ENCODE measurements at regions not wholly inside any gene's neighbourhood (a gene's known extent, or its start where the extent isn't known, plus 50 kb on each side); places are given as distances from the start of the nearest gene placed in this dataset.
"Not testable (repeated sequence)": the region's sequence is repeated elsewhere in the genome, so short reads cannot be mapped to it uniquely, and the experiment has no call there.

- no peak for DNase-seq
These were observed 368.0 kb upstream of the PDE3A start for GRCh38 chr12:20000229-20000849.

- no peak for DNase-seq
These were observed 365.1 kb upstream of the PDE3A start for GRCh38 chr12:20003252-20003651.

GRCh38 chr12:20004952-20005351 is 363.4 kb upstream of the PDE3A start:
- no peak for DNase-seq

GRCh38 chr12:20006871-20007730 is 361.2 kb upstream of the PDE3A start:
- no peak for DNase-seq

- DNase-seq = not testable (repeated sequence)
These were observed 358.4 kb upstream of the PDE3A start for GRCh38 chr12:20009965-20010364.

GRCh38 chr12:20011200-20011599 is 357.1 kb upstream of the PDE3A start:
- no peak for DNase-seq

- DNase-seq = no peak
These were observed 350.5 kb upstream of the PDE3A start for GRCh38 chr12:20017802-20018201.

- no peak for DNase-seq
These were observed 349.9 kb upstream of the PDE3A start for GRCh38 chr12:20018406-20018805.

GRCh38 chr12:20024194-20024593 is 344.1 kb upstream of the PDE3A start:
- DNase-seq = no peak

- no peak for DNase-seq
These were observed 340.3 kb upstream of the PDE3A start for GRCh38 chr12:20028033-20028432.

GRCh38 chr12:20030826-20031225 is 337.5 kb upstream of the PDE3A start:
- no peak for DNase-seq

- no peak for DNase-seq
These were observed 328.8 kb upstream of the PDE3A start for GRCh38 chr12:20039562-20039961.

GRCh38 chr12:20040184-20040583 is 328.2 kb upstream of the PDE3A start:
- DNase-seq = no peak

- no peak for DNase-seq
These were observed 327.5 kb upstream of the PDE3A start for GRCh38 chr12:20040831-20041230.

GRCh38 chr12:20044351-20044750 is 324.0 kb upstream of the PDE3A start:
- no peak for DNase-seq

GRCh38 chr12:20044846-20045245 is 323.5 kb upstream of the PDE3A start:
- DNase-seq = no peak

GRCh38 chr12:20047901-20048300 is 320.4 kb upstream of the PDE3A start:
- no peak for DNase-seq

GRCh38 chr12:20050221-20050620 is 318.1 kb upstream of the PDE3A start:
- no peak for DNase-seq

GRCh38 chr12:20053782-20054181 is 314.6 kb upstream of the PDE3A start:
- no peak for DNase-seq

- DNase-seq = no peak
These were observed 312.5 kb upstream of the PDE3A start for GRCh38 chr12:20055856-20056255.

GRCh38 chr12:20057398-20057797 is 310.9 kb upstream of the PDE3A start:
- no peak for DNase-seq

- no peak for DNase-seq
These were observed 305.2 kb upstream of the PDE3A start for GRCh38 chr12:20063116-20063515.

GRCh38 chr12:20077618-20078017 is 290.7 kb upstream of the PDE3A start:
- no peak for DNase-seq

GRCh38 chr12:20089077-20089476 is 279.3 kb upstream of the PDE3A start:
- no peak for DNase-seq
